ENCODE measurements at regions not wholly inside any gene's neighbourhood (a gene's known extent, or its start where the extent isn't known, plus 50 kb on each side); places are given as distances from the start of the nearest gene placed in this dataset.

GRCh38 chr2:150620855-150621254 is 133.4 kb upstream of the RND3 start:
- no peak overlapping the region for H2AFZ ChIP-seq (ENCODE audit: low read length)
- H3F3A ChIP-seq (ENCODE audit: insufficient read depth, low read length), result no peaks in the 10 kb centered on the region
- no peaks in the 10 kb centered on the region for H3K27me3 ChIP-seq (ENCODE audit: insufficient read depth, low read length)
- H3K79me2 ChIP-seq (ENCODE audit: insufficient read depth, low read length), result no peaks in the 10 kb centered on the region
- H3K9me2 ChIP-seq (ENCODE audit: low read depth, low read length), result no peaks in the 10 kb centered on the region
- H3K27ac ChIP-seq (ENCODE audit: low read depth, low read length, poor library complexity, severe bottlenecking), result no peak overlapping the region
- H3K36me3 ChIP-seq (ENCODE audit: insufficient read depth, low read length), result no peaks in the 10 kb centered on the region
- no peaks in the 10 kb centered on the region for H4K20me1 ChIP-seq (ENCODE audit: insufficient read depth, low read length)
- no peak overlapping the region for H3K9ac ChIP-seq (ENCODE audit: low read length)
- no peaks in the 10 kb centered on the region for H3K9me3 ChIP-seq (ENCODE audit: low read length)
- no peak overlapping the region for H3K4me3 ChIP-seq (ENCODE audit: low read depth, low read length, poor library complexity, severe bottlenecking)
- no peaks in the 10 kb centered on the region for H3K4me1 ChIP-seq (ENCODE audit: insufficient read depth, low read length, severe bottlenecking)
- TF ChIP-seq CTCF (IDR thresholded peaks at IDR 0.05; ENCODE audit: low read length) (no peak), EZH2 (IDR thresholded peaks at IDR 0.05; ENCODE audit: borderline replicate concordance, low read length) (no peak)
- H3K4me2 ChIP-seq (ENCODE audit: low read length), result no peak overlapping the region

- Histone ChIP-seq H3K9ac (ENCODE audit: low read length) (no peak overlapping the region), H3K4me3 (ENCODE audit: low read depth, low read length, poor library complexity, severe bottlenecking) (no peak overlapping the region), H2AFZ (ENCODE audit: low read length) (no peak overlapping the region), H3K27me3 (ENCODE audit: insufficient read depth, low read length) (no peaks in the 10 kb centered on the region), H3K9me2 (ENCODE audit: low read depth, low read length) (no peaks in the 10 kb centered on the region), H3K27ac (ENCODE audit: low read depth, low read length, poor library complexity, severe bottlenecking) (no peak overlapping the region), H3K4me2 (ENCODE audit: low read length) (no peak overlapping the region), H3K36me3 (ENCODE audit: insufficient read depth, low read length) (no peaks in the 10 kb centered on the region), H3K9me3 (ENCODE audit: low read length) (no peaks in the 10 kb centered on the region), H3F3A (ENCODE audit: insufficient read depth, low read length) (no peaks in the 10 kb centered on the region), H4K20me1 (ENCODE audit: insufficient read depth, low read length) (no peaks in the 10 kb centered on the region), H3K79me2 (ENCODE audit: insufficient read depth, low read length) (no peaks in the 10 kb centered on the region), H3K4me1 (ENCODE audit: insufficient read depth, low read length, severe bottlenecking) (no peaks in the 10 kb centered on the region)
- TF ChIP-seq EZH2 (IDR thresholded peaks at IDR 0.05; ENCODE audit: borderline replicate concordance, low read length) (no peak), CTCF (IDR thresholded peaks at IDR 0.05; ENCODE audit: low read length) (no peak)
Observed at GRCh38 chr2:150620416-150620815, 132.9 kb upstream of the RND3 start.

GRCh38 chr2:150619607-150620330 is 132.3 kb upstream of the RND3 start:
- Histone ChIP-seq H3K9me2 (ENCODE audit: low read depth, low read length) (no peaks in the 10 kb centered on the region), H3K4me2 (ENCODE audit: low read length) (no peak overlapping the region), H3K27me3 (ENCODE audit: insufficient read depth, low read length) (no peaks in the 10 kb centered on the region), H3K4me3 (ENCODE audit: low read depth, low read length, poor library complexity, severe bottlenecking) (no peak overlapping the region), H3K79me2 (ENCODE audit: insufficient read depth, low read length) (no peaks in the 10 kb centered on the region), H3K4me1 (ENCODE audit: insufficient read depth, low read length, severe bottlenecking) (no peaks in the 10 kb centered on the region), H3K36me3 (ENCODE audit: insufficient read depth, low read length) (no peaks in the 10 kb centered on the region), H3K9me3 (ENCODE audit: low read length) (no peaks in the 10 kb centered on the region), H3K9ac (ENCODE audit: low read length) (no peak overlapping the region), H4K20me1 (ENCODE audit: insufficient read depth, low read length) (no peaks in the 10 kb centered on the region), H3F3A (ENCODE audit: insufficient read depth, low read length) (no peaks in the 10 kb centered on the region), H3K27ac (ENCODE audit: low read depth, low read length, poor library complexity, severe bottlenecking) (no peak overlapping the region), H2AFZ (ENCODE audit: low read length) (no peak overlapping the region)
- TF ChIP-seq CTCF (IDR thresholded peaks at IDR 0.05; ENCODE audit: low read length) (no peak), EZH2 (IDR thresholded peaks at IDR 0.05; ENCODE audit: borderline replicate concordance, low read length) (no peak)
